ENCODE measurements at regions not wholly inside any gene's neighbourhood (a gene's known extent, or its start where the extent isn't known, plus 50 kb on each side); places are given as distances from the start of the nearest gene placed in this dataset.

DNA sequence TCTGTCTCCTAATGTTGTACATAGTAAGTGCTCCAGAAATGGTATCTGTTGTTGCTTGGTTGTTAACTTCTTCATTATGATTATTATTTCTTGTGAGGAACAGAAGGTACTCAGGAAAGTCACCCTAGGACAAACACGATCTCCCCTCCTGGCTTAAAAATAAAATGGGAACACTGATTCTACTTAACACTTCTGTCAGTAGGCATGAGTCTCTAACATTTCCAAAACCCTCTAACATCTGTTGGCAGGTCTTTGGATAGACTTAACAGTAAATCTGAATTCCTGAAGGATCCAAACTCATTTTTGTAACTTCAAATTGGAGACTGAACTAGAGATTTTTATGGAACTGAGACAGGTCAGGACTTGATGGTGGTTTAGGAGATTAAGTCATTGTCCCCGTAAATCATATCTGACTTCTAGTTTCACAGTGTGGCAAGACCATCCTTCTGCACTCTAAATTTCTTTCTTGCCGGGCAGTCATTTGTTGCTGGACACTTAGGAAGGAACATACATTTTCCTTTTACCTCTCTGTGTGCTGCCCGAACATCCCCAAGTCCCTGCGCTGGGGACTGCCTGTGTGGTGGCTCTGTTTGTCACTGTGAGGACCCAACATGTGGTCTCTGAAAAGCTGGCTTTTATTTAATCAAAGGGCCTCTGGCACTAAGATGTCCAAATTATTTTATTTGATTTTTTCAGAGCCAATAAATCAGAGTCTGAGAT is 149.9 kb downstream of the NPIPB5 start:
- Histone ChIP-seq H4K20me1 (replicated peaks; ENCODE audit: insufficient read depth) (no peaks in the 10 kb centered on the region), H2AFZ (peak overlapping the region; percentile 94), H3K4me1 (ENCODE audit: insufficient read depth) (no peaks in the 10 kb centered on the region), H3K27me3 (ENCODE audit: insufficient read depth) (no peaks in the 10 kb centered on the region), H3F3A (replicated peaks; ENCODE audit: low read depth) (peaks cover 6% of the 10 kb centered on the region; the same call in 1 of the 2 replicates), H3K4me2 (no peak overlapping the region), H3K4me3 (no peak overlapping the region), H3K9me2 (ENCODE audit: insufficient read depth) (peaks cover 22% of the 10 kb centered on the region), H3K36me3 (ENCODE audit: insufficient read depth) (no peaks in the 10 kb centered on the region; the same call in 1 of the 2 replicates), H3K79me2 (replicated peaks; ENCODE audit: insufficient read depth) (no peaks in the 10 kb centered on the region), H3K27ac (ENCODE audit: low read depth) (no peak overlapping the region)
- H3K27ac Mint-ChIP-seq = no peak overlapping the region
- no peaks in the 10 kb centered on the region for H3K9me3 Mint-ChIP-seq
- peaks cover 1% of the 10 kb centered on the region for H3K27me3 Mint-ChIP-seq (ENCODE audit: insufficient read depth, low read depth, poor library complexity)
- H3K4me1 Mint-ChIP-seq = no peaks in the 10 kb centered on the region
- no peaks in the 10 kb centered on the region for H3K36me3 Mint-ChIP-seq (ENCODE audit: low read depth)
- TF ChIP-seq ZNF114 (CRISPR knock-in tag; IDR thresholded peaks at IDR 0.05) (no peak), EZH2 (IDR thresholded peaks at IDR 0.05; ENCODE audit: low read depth, unreplicated experiment) (no peak), NANOG (IDR thresholded peaks at IDR 0.05; ENCODE audit: borderline replicate concordance) (no peak), POLR2AphosphoS5 (IDR thresholded peaks at IDR 0.05; ENCODE audit: low read depth) (no peak), ZNF331 (CRISPR knock-in tag; IDR thresholded peaks at IDR 0.05; ENCODE audit: low read depth) (no peak), CREB1 (CRISPR knock-in tag; IDR thresholded peaks at IDR 0.05; ENCODE audit: low read depth) (no peak), STAT1 (IDR thresholded peaks at IDR 0.05; ENCODE audit: unreplicated experiment) (no peak), JUNB (IDR thresholded peaks at IDR 0.05; ENCODE audit: unreplicated experiment) (no peak), EZH2phosphoT487 (IDR thresholded peaks at IDR 0.05; ENCODE audit: unreplicated experiment) (no peak)
- TF ChIP-seq, protein P1, sequence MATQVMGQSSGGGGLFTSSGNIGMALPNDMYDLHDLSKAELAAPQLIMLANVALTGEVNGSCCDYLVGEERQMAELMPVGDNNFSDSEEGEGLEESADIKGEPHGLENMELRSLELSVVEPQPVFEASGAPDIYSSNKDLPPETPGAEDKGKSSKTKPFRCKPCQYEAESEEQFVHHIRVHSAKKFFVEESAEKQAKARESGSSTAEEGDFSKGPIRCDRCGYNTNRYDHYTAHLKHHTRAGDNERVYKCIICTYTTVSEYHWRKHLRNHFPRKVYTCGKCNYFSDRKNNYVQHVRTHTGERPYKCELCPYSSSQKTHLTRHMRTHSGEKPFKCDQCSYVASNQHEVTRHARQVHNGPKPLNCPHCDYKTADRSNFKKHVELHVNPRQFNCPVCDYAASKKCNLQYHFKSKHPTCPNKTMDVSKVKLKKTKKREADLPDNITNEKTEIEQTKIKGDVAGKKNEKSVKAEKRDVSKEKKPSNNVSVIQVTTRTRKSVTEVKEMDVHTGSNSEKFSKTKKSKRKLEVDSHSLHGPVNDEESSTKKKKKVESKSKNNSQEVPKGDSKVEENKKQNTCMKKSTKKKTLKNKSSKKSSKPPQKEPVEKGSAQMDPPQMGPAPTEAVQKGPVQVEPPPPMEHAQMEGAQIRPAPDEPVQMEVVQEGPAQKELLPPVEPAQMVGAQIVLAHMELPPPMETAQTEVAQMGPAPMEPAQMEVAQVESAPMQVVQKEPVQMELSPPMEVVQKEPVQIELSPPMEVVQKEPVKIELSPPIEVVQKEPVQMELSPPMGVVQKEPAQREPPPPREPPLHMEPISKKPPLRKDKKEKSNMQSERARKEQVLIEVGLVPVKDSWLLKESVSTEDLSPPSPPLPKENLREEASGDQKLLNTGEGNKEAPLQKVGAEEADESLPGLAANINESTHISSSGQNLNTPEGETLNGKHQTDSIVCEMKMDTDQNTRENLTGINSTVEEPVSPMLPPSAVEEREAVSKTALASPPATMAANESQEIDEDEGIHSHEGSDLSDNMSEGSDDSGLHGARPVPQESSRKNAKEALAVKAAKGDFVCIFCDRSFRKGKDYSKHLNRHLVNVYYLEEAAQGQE (IDR thresholded peaks at IDR 0.05; ENCODE audit: unreplicated experiment) = no peak
- TF ChIP-seq, protein P2, sequence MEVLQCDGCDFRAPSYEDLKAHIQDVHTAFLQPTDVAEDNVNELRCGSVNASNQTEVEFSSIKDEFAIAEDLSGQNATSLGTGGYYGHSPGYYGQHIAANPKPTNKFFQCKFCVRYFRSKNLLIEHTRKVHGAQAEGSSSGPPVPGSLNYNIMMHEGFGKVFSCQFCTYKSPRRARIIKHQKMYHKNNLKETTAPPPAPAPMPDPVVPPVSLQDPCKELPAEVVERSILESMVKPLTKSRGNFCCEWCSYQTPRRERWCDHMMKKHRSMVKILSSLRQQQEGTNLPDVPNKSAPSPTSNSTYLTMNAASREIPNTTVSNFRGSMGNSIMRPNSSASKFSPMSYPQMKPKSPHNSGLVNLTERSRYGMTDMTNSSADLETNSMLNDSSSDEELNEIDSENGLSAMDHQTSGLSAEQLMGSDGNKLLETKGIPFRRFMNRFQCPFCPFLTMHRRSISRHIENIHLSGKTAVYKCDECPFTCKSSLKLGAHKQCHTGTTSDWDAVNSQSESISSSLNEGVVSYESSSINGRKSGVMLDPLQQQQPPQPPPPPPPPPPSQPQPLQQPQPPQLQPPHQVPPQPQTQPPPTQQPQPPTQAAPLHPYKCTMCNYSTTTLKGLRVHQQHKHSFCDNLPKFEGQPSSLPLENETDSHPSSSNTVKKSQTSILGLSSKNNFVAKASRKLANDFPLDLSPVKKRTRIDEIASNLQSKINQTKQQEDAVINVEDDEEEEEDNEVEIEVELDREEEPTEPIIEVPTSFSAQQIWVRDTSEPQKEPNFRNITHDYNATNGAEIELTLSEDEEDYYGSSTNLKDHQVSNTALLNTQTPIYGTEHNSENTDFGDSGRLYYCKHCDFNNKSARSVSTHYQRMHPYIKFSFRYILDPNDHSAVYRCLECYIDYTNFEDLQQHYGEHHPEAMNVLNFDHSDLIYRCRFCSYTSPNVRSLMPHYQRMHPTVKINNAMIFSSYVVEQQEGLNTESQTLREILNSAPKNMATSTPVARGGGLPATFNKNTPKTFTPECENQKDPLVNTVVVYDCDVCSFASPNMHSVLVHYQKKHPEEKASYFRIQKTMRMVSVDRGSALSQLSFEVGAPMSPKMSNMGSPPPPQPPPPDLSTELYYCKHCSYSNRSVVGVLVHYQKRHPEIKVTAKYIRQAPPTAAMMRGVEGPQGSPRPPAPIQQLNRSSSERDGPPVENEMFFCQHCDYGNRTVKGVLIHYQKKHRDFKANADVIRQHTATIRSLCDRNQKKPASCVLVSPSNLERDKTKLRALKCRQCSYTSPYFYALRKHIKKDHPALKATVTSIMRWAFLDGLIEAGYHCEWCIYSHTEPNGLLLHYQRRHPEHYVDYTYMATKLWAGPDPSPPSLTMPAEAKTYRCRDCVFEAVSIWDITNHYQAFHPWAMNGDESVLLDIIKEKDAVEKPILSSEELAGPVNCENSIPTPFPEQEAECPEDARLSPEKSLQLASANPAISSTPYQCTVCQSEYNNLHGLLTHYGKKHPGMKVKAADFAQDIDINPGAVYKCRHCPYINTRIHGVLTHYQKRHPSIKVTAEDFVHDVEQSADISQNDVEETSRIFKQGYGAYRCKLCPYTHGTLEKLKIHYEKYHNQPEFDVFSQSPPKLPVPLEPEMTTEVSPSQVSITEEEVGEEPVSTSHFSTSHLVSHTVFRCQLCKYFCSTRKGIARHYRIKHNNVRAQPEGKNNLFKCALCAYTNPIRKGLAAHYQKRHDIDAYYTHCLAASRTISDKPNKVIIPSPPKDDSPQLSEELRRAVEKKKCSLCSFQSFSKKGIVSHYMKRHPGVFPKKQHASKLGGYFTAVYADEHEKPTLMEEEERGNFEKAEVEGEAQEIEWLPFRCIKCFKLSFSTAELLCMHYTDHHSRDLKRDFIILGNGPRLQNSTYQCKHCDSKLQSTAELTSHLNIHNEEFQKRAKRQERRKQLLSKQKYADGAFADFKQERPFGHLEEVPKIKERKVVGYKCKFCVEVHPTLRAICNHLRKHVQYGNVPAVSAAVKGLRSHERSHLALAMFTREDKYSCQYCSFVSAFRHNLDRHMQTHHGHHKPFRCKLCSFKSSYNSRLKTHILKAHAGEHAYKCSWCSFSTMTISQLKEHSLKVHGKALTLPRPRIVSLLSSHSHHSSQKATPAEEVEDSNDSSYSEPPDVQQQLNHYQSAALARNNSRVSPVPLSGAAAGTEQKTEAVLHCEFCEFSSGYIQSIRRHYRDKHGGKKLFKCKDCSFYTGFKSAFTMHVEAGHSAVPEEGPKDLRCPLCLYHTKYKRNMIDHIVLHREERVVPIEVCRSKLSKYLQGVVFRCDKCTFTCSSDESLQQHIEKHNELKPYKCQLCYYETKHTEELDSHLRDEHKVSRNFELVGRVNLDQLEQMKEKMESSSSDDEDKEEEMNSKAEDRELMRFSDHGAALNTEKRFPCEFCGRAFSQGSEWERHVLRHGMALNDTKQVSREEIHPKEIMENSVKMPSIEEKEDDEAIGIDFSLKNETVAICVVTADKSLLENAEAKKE (CRISPR knock-in tag; IDR thresholded peaks at IDR 0.05) = no peak
- TF ChIP-seq, protein P3, sequence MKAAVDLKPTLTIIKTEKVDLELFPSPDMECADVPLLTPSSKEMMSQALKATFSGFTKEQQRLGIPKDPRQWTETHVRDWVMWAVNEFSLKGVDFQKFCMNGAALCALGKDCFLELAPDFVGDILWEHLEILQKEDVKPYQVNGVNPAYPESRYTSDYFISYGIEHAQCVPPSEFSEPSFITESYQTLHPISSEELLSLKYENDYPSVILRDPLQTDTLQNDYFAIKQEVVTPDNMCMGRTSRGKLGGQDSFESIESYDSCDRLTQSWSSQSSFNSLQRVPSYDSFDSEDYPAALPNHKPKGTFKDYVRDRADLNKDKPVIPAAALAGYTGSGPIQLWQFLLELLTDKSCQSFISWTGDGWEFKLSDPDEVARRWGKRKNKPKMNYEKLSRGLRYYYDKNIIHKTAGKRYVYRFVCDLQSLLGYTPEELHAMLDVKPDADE (IDR thresholded peaks at IDR 0.05) = no peak
- TF ChIP-seq, protein P4, sequence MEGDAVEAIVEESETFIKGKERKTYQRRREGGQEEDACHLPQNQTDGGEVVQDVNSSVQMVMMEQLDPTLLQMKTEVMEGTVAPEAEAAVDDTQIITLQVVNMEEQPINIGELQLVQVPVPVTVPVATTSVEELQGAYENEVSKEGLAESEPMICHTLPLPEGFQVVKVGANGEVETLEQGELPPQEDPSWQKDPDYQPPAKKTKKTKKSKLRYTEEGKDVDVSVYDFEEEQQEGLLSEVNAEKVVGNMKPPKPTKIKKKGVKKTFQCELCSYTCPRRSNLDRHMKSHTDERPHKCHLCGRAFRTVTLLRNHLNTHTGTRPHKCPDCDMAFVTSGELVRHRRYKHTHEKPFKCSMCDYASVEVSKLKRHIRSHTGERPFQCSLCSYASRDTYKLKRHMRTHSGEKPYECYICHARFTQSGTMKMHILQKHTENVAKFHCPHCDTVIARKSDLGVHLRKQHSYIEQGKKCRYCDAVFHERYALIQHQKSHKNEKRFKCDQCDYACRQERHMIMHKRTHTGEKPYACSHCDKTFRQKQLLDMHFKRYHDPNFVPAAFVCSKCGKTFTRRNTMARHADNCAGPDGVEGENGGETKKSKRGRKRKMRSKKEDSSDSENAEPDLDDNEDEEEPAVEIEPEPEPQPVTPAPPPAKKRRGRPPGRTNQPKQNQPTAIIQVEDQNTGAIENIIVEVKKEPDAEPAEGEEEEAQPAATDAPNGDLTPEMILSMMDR (conservative IDR thresholded peaks at IDR 0.05; ENCODE audit: low read depth in 2 of 2) = no peak
- no peak overlapping the region for H3K4me3 Mint-ChIP-seq
- DNase-seq (ENCODE audit: low spot score) (no peak), ATAC-seq (no peak)
